ENCODE measurements at regions not wholly inside any gene's neighbourhood (a gene's known extent, or its start where the extent isn't known, plus 50 kb on each side); places are given as distances from the start of the nearest gene placed in this dataset.

- TF ChIP-seq POLR2A (IDR thresholded peaks at IDR 0.05; ENCODE audit: low read depth, low read length) (no peak), POLR2AphosphoS5 (IDR thresholded peaks at IDR 0.05; ENCODE audit: low read depth, low read length) (no peak), PAX5 (IDR thresholded peaks at IDR 0.05; ENCODE audit: insufficient read depth, low read length, severe bottlenecking) (no peak)
Measured at GRCh38 chr1:182229921-182230491, 161.6 kb downstream of the GLUL start.
